DOHH2 (cell line): ENCODE measurements at regions not wholly inside any gene's neighbourhood (a gene's known extent, or its start where the extent isn't known, plus 50 kb on each side); places are given as distances from the start of the nearest gene placed in this dataset.

Experiments used
- EZH2phosphoT487 ChIP-seq: fragments of 200-600 bp; sonication (generic); IDR thresholded peaks from 2 replicates; pipeline ENCODE4 v1.6.1; 2017; ENCODE audit warnings: borderline replicate concordance, mild to moderate bottlenecking, antibody characterized with exemption, low read length, moderate library complexity, mixed read lengths
- TF ChIP-seq, protein P1 (sequence below): fragments of 200-600 bp; sonication (generic); IDR thresholded peaks from one replicate; pipeline ENCODE4 v1.5.1; 2014; ENCODE audit warnings: antibody characterized with exemption, mild to moderate bottlenecking, low read depth, low read length; ENCODE audit not compliant: poor library complexity, severe bottlenecking

DNA sequence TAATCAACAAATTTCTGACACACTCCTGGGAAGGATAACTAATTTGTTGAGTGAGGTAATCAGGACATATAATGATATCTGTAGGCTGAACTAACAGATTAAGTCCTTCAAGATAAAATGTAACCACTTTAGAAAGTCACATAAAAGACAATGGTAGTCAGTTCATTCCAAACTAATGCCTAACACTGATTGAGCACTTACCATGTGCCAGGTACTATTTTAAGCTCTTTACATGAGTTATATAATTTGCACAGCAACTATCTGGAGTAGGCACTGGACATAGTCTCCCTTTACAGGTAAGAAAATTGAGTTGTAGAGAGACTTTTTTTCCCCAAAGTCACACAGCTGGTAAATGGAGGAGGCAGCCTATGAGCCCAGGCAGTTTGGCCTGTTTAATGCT is 211.2 kb upstream of the CFAP20DC start:
- TF ChIP-seq, protein P1, sequence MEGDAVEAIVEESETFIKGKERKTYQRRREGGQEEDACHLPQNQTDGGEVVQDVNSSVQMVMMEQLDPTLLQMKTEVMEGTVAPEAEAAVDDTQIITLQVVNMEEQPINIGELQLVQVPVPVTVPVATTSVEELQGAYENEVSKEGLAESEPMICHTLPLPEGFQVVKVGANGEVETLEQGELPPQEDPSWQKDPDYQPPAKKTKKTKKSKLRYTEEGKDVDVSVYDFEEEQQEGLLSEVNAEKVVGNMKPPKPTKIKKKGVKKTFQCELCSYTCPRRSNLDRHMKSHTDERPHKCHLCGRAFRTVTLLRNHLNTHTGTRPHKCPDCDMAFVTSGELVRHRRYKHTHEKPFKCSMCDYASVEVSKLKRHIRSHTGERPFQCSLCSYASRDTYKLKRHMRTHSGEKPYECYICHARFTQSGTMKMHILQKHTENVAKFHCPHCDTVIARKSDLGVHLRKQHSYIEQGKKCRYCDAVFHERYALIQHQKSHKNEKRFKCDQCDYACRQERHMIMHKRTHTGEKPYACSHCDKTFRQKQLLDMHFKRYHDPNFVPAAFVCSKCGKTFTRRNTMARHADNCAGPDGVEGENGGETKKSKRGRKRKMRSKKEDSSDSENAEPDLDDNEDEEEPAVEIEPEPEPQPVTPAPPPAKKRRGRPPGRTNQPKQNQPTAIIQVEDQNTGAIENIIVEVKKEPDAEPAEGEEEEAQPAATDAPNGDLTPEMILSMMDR, result no peak
- TF ChIP-seq EZH2phosphoT487, result no peak
